Upper lobe of right lung (tissue), 1 donor: ENCODE measurements at regions not wholly inside any gene's neighbourhood (a gene's known extent, or its start where the extent isn't known, plus 50 kb on each side); places are given as distances from the start of the nearest gene placed in this dataset.
"Not testable (repeated sequence)": the region's sequence is repeated elsewhere in the genome, so short reads cannot be mapped to it uniquely, and the experiment has no call there.

Experiments used
- ATAC-seq: fragments of 200-7000 bp; cut with Tn5 transposase; one replicate; pipeline ENCODE4 v1.9.1; 2020; ENCODE audit warnings: mild to moderate bottlenecking, moderate library complexity
- DNase-seq: peaks from one replicate; pipeline ENCODE4 v3.0.0-alpha.2; 2020
- H3K27ac ChIP-seq: fragments of 200-600 bp; one replicate; pipeline ENCODE4 v1.8.0; 2022
- H3K27me3 ChIP-seq: fragments of 200-600 bp; one replicate; pipeline ENCODE4 v1.8.0; 2022; ENCODE audit warnings: mild to moderate bottlenecking
- H3K36me3 ChIP-seq: fragments of 200-600 bp; one replicate; pipeline ENCODE4 v1.8.0; 2022
- H3K4me1 ChIP-seq: fragments of 200-600 bp; one replicate; pipeline ENCODE4 v1.8.0; 2022
- H3K4me3 ChIP-seq: fragments of 200-600 bp; one replicate; pipeline ENCODE4 v1.8.0; 2022; ENCODE audit warnings: mild to moderate bottlenecking
- H3K9me3 ChIP-seq: fragments of 200-600 bp; one replicate; pipeline ENCODE4 v1.8.0; 2022
- intact Hi-C: fragments of 100-400 bp; cut with DNase I; formaldehyde crosslinking; loops from one replicate; pipeline ENCODE4 v1.11.0; 2022
- donor health status: DM: no; HTN: yes; CAD: no; lungs with severe emphysema.

- H3K4me3 ChIP-seq, H3K36me3 ChIP-seq, H3K27me3 ChIP-seq, DNase-seq, H3K9me3 ChIP-seq, ATAC-seq, H3K4me1 ChIP-seq, H3K27ac ChIP-seq, intact Hi-C loops: not testable (repeated sequence)
Observed at GRCh38 chr15:30688684-30689083, 62.8 kb downstream of the ARHGAP11B start.

DNA sequence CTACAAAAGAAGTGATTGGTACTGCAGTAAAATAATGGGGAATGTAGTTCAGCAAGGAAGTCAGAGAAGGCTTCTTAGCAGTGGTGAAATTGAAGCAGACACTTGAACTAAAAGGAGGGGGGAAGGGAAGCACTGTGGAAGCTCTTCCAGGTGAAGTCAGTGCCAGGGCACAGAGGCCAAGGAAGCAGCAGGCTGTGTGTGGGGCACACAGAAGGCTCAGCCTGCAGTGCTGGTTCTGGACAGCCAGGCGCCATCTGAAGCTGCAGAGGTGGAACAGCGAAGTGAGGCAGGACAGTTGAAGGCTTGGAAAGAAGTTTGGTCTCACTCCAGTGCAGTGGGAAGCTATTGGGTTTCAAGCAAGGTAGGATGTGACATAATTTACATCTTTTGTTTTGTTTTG, 64.2 kb downstream of the ARHGAP11B start:
- peak; percentile 24 for ATAC-seq
- H3K9me3 ChIP-seq, intact Hi-C loops, H3K4me1 ChIP-seq, H3K4me3 ChIP-seq, H3K36me3 ChIP-seq, H3K27ac ChIP-seq, DNase-seq, H3K27me3 ChIP-seq: not testable (repeated sequence)

DNA sequence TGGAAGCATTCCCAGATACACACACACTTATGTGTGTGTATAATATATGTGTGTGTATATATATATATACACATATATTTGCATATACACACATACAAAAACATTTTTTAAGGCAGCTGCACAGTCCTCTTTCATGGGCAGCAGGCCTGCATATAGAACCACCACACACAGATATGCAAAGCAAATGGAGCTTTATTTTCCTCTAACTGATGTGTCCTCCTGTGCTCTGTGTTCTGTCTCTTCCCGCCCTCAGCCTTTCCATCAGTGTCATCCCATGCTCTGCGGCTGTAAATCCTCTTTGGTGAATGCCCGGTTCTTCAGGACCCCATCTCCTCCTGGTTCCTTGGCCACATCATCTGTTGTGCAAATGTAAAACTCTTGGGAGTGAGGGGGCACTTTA, 69.9 kb downstream of the ARHGAP11B start:
- ATAC-seq, H3K27ac ChIP-seq, intact Hi-C loops, H3K9me3 ChIP-seq, H3K4me3 ChIP-seq, H3K27me3 ChIP-seq, DNase-seq, H3K36me3 ChIP-seq, H3K4me1 ChIP-seq: not testable (repeated sequence)

- H3K27me3 ChIP-seq, H3K27ac ChIP-seq, DNase-seq, H3K9me3 ChIP-seq, H3K4me1 ChIP-seq, H3K4me3 ChIP-seq, H3K36me3 ChIP-seq, intact Hi-C loops: not testable (repeated sequence)
- ATAC-seq, result peak; percentile 20
Observed at GRCh38 chr15:30696439-30697314, 70.7 kb downstream of the ARHGAP11B start.

DNA sequence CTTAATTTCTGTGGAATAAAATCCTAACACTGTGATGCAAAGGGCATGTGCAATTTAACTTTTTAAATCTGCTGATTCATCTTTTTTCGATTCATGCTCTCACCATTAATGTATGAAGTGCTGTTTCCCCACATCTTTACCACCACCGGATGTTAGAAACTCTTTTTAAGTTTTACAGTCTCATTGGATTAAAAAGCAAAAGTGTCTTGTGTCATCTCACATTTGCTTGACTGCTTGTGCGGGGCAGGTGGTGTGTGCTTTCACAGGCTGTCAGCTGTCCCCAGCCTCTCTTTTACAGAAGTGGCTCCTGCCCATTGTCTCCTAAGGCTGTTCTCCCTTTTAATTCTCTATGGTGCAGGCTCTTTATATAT, 71.4 kb downstream of the ARHGAP11B start:
- intact Hi-C loops, H3K4me1 ChIP-seq, ATAC-seq: not testable (repeated sequence)

GRCh38 chr15:30700006-30700597, 74.2 kb downstream of the ARHGAP11B start:
- H3K36me3 ChIP-seq, DNase-seq, H3K4me1 ChIP-seq, H3K9me3 ChIP-seq, ATAC-seq, H3K4me3 ChIP-seq, H3K27me3 ChIP-seq, intact Hi-C loops, H3K27ac ChIP-seq: not testable (repeated sequence)

More for the DNA sequence above, 71.4 kb downstream of the ARHGAP11B start:
- H3K27ac ChIP-seq, H3K9me3 ChIP-seq, DNase-seq, H3K36me3 ChIP-seq, H3K4me3 ChIP-seq, H3K27me3 ChIP-seq: not testable (repeated sequence)

DNA sequence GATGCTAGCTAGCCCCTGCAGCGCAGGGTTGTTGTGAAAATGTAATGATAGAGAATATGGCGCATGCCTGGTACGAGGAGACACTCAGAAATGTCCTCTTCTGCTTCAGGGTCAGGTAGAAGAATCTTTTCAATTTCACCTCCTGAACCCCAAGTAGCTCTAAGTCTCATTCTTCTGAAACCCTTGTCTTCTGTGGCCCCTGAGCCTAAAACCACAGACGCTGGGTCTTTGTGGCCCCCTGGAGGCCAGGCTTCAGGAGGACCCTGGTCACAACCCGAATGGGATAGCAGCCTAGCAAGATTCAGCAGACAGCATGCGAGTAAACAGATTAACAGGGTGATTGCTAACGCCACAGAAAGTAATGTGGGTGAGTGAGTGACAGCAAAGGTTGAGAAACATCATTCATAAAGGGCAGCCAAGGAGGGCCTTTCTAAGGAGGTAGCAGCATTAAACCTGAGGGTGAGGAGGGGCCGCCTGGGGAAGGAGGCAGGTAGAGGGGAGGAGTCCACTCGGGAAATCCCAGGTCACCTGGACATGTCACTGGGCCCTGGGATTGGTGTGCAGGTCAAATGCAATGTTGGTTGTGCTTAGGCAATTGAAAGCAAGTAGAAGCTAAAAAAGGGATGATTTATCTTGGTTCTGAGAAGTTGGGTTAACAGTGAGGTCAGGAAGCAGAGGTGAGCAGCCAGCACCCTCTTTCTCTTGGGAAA, 82.2 kb downstream of the ARHGAP11B start:
- H3K27ac ChIP-seq, H3K4me3 ChIP-seq, H3K9me3 ChIP-seq, H3K27me3 ChIP-seq, H3K36me3 ChIP-seq, H3K4me1 ChIP-seq, intact Hi-C loops, DNase-seq: not testable (repeated sequence)
- ATAC-seq, result peak; percentile 11

DNA sequence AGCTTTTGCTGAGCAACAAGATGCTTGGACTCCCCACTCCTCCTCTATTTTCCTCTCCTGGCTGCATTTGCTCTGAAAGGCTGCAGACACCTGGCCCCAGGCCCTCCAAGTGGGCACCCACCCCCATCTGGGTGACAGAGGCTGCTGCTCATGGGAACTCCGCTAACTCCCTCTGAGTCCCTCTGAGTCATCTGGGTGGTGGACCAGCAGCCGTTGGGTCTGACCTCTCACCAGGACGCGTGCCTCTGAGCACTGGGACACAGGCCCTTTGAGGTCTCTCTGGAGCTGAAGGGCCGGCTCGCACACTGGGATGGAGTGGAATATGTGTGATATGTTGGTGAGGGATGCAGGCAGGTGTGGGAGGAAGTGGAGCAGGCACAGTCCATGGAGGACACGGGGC, 82.9 kb downstream of the ARHGAP11B start:
- H3K27me3 ChIP-seq, H3K27ac ChIP-seq, H3K9me3 ChIP-seq, H3K36me3 ChIP-seq, H3K4me1 ChIP-seq, DNase-seq, intact Hi-C loops, H3K4me3 ChIP-seq: not testable (repeated sequence)
- ATAC-seq, result peak; percentile 13

GRCh38 chr15:30718038-30718643, 92.2 kb downstream of the ARHGAP11B start:
- intact Hi-C loops, H3K27ac ChIP-seq, H3K36me3 ChIP-seq, H3K4me3 ChIP-seq, H3K27me3 ChIP-seq, H3K9me3 ChIP-seq, H3K4me1 ChIP-seq, ATAC-seq, DNase-seq: not testable (repeated sequence)

DNA sequence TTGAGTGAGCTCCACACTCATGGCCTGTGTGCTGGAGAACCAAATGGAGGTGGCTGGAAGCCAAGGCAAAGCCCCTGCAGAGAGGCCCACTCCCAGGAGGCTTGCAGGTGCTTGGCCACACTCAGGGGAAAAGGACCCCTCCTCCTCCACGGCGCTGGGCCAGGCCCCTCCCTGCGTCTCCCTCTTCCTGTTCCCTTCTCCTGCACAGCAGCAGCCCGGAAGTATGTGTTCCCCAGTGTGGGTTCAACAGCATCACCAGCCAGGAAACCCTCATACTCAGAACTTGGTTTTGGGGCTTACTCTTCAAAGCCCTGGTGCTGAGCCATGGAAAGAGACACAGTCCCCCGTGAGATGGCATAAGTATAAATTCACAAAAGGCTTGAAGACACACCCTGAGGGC, 93.4 kb downstream of the ARHGAP11B start:
- ATAC-seq, H3K4me1 ChIP-seq, H3K9me3 ChIP-seq, H3K36me3 ChIP-seq, H3K4me3 ChIP-seq, intact Hi-C loops, H3K27me3 ChIP-seq, DNase-seq, H3K27ac ChIP-seq: not testable (repeated sequence)

GRCh38 chr15:30720825-30721224, 94.9 kb downstream of the ARHGAP11B start:
- intact Hi-C loops, H3K27me3 ChIP-seq, H3K9me3 ChIP-seq, H3K4me1 ChIP-seq, DNase-seq, H3K27ac ChIP-seq, ATAC-seq, H3K36me3 ChIP-seq, H3K4me3 ChIP-seq: not testable (repeated sequence)

- H3K9me3 ChIP-seq, H3K27me3 ChIP-seq, H3K36me3 ChIP-seq, ATAC-seq, H3K4me1 ChIP-seq, DNase-seq, intact Hi-C loops, H3K4me3 ChIP-seq, H3K27ac ChIP-seq: not testable (repeated sequence)
Observed at GRCh38 chr15:30721529-30721928, 95.6 kb downstream of the ARHGAP11B start.

- intact Hi-C loops, ATAC-seq, H3K36me3 ChIP-seq, H3K27me3 ChIP-seq, H3K4me3 ChIP-seq, H3K4me1 ChIP-seq, H3K27ac ChIP-seq, H3K9me3 ChIP-seq, DNase-seq: not testable (repeated sequence)
Observed at GRCh38 chr15:30723540-30724175, 97.7 kb downstream of the ARHGAP11B start.
